Transverse colon (tissue), 4 donors: ENCODE measurements at regions not wholly inside any gene's neighbourhood (a gene's known extent, or its start where the extent isn't known, plus 50 kb on each side); places are given as distances from the start of the nearest gene placed in this dataset.

Source experiments
- DNase-seq: peaks from one replicate; pipeline ENCODE4 v3.0.0-alpha.2; 2019
- H3K27ac ChIP-seq, 4 donors: fragments of 200-600 bp; sonication (generic); 2 replicates each; pipeline ENCODE4 v1.5.1; 2016 to 2018; ENCODE audit warnings: inconsistent platforms in 4 of 4
- H3K27me3 ChIP-seq: fragments of 200-600 bp; sonication (generic); 2 replicates; pipeline ENCODE4 v1.5.1; 2017; ENCODE audit warnings: inconsistent platforms
- H3K36me3 ChIP-seq, 4 donors: fragments of 200-600 bp; sonication (generic); 2 replicates each; pipeline ENCODE4 v1.5.1; 2017 to 2019; ENCODE audit warnings: inconsistent platforms in 4 of 4
- H3K4me1 ChIP-seq, 4 donors: fragments of 200-600 bp; sonication (generic); 2 replicates each; pipeline ENCODE4 v1.5.1; 2017 to 2020; ENCODE audit warnings: inconsistent platforms in 4 of 4
- H3K4me3 ChIP-seq, 4 donors: fragments of 200-600 bp; sonication (generic); 1 replicate in 1 of 4; 2 replicates in 3 of 4; pipeline versions ENCODE4 v1.5.1 to v1.6.1; 2017 to 2019; ENCODE audit warnings: inconsistent platforms in 4 of 4
- H3K9me3 ChIP-seq, 2 donors: fragments of 200-600 bp; sonication (generic); 2 replicates each; pipeline ENCODE4 v1.5.1; 2017 to 2019; ENCODE audit warnings: inconsistent platforms in 2 of 2
- CTCF ChIP-seq, 5 experiments: fragments of 200-600 bp in 3 of 5; fragments of 450-650 bp in 2 of 5; sonication (generic) in 3 of 5; IDR thresholded peaks; 1 replicate in 2 of 5; 2 replicates in 3 of 5; pipeline ENCODE4 v1.5.1; 2016 to 2017; ENCODE audit warnings: antibody characterized with exemption in 5 of 5, inconsistent platforms in 3 of 5, mild to moderate bottlenecking in 2 of 5, moderate library complexity in 1 of 5
- EP300 ChIP-seq: sonication (generic); formaldehyde crosslinking; IDR thresholded peaks from one replicate; pipeline ENCODE4 v1.6.1; 2017; ENCODE audit warnings: antibody characterized with exemption, low read depth
- POLR2A ChIP-seq: fragments of 450-650 bp; IDR thresholded peaks from one replicate; pipeline ENCODE4 v1.6.1; 2016; ENCODE audit warnings: antibody characterized with exemption, mild to moderate bottlenecking, moderate library complexity
- POLR2AphosphoS5 ChIP-seq, 3 donors: sonication (generic); formaldehyde crosslinking; IDR thresholded peaks; one replicate each; pipeline ENCODE4 v1.6.1; 2016; ENCODE audit warnings: antibody characterized with exemption in 3 of 3
- WGBS, 2 donors: methylation state at CpG; one replicate each; pipeline ENCODE4 v1.1.5; 2018; ENCODE audit warnings: low coverage in 1 of 2; 5-methylcytosine and 5-hydroxymethylcytosine counted together
- in situ Hi-C, 4 donors: fragments of 200-750 bp; cut with MboI; loops; one replicate each; pipeline versions ENCODE4 v1.15.0 to v1.15.1; 2017; ENCODE audit warnings: low sequenced_read_pairs in 3 of 4, low pct_ligation_motif_present in 1 of 4, low pct_unique_long_range_greater_than_20kb in 1 of 4
- intact Hi-C: fragments of 100-400 bp; cut with DNase I; formaldehyde crosslinking; loops from one replicate; pipeline ENCODE4 v1.15.1; 2023; ENCODE audit warnings: low total_unique reads

- Histone ChIP-seq H3K27me3 (no peaks in the 10 kb centered on the region), H3K9me3 (no peaks in the 10 kb centered on the region), H3K27ac (no peak overlapping the region), H3K36me3 (no peaks in the 10 kb centered on the region), H3K4me3 (no peak overlapping the region), H3K4me1 (no peaks in the 10 kb centered on the region)
- no peak for TF ChIP-seq EP300
- TF ChIP-seq POLR2A = no peak
- no peak for TF ChIP-seq POLR2AphosphoS5 (IDR thresholded peaks at IDR 0.05)
- TF ChIP-seq CTCF (IDR thresholded peaks at IDR 0.05) = no peak
- intact Hi-C loops = no loop called here
- in situ Hi-C loops = no loop called here
- DNase-seq = no peak
Observed at GRCh38 chr6:93584300-93584699, 164.9 kb upstream of the EPHA7 start.

GRCh38 chr6:93581371-93581770 is 162.0 kb upstream of the EPHA7 start:
- Histone ChIP-seq H3K4me1 (no peaks in the 10 kb centered on the region), H3K27me3 (no peaks in the 10 kb centered on the region), H3K27ac (no peak overlapping the region), H3K36me3 (no peaks in the 10 kb centered on the region), H3K4me3 (no peak overlapping the region), H3K9me3 (no peaks in the 10 kb centered on the region)
- no peak for DNase-seq
- WGBS, 2 donors = 71 to 91% methylated on average over 4 of the region's 4 CpGs
- in situ Hi-C loops = no loop called here
- TF ChIP-seq CTCF (IDR thresholded peaks at IDR 0.05) = no peak
- TF ChIP-seq POLR2AphosphoS5 (IDR thresholded peaks at IDR 0.05) = no peak
- no peak for TF ChIP-seq POLR2A
- TF ChIP-seq EP300 = no peak
- intact Hi-C loops = no loop called here

- no peak overlapping the region for H3K27ac ChIP-seq
- H3K9me3 ChIP-seq = no peaks in the 10 kb centered on the region
- WGBS, 2 donors = 39 to 40% methylated on average over 2 of the region's 2 CpGs
- H3K4me1 ChIP-seq = no peaks in the 10 kb centered on the region
- no peaks in the 10 kb centered on the region for H3K36me3 ChIP-seq
- TF ChIP-seq EP300 (no peak), POLR2AphosphoS5 (IDR thresholded peaks at IDR 0.05) (no peak), CTCF (IDR thresholded peaks at IDR 0.05) (no peak), POLR2A (no peak)
- intact Hi-C loops = no loop called here
- no peak overlapping the region for H3K4me3 ChIP-seq
- H3K27me3 ChIP-seq = no peaks in the 10 kb centered on the region
- in situ Hi-C loops = no loop called here
- no peak for DNase-seq
Observed at GRCh38 chr6:93580446-93580845, 161.1 kb upstream of the EPHA7 start.

GRCh38 chr6:93575495-93576267 is 156.3 kb upstream of the EPHA7 start:
- no peaks in the 10 kb centered on the region for H3K27me3 ChIP-seq
- no peaks in the 10 kb centered on the region for H3K9me3 ChIP-seq
- no peak for TF ChIP-seq EP300
- TF ChIP-seq POLR2A = no peak
- TF ChIP-seq POLR2AphosphoS5 (IDR thresholded peaks at IDR 0.05) = no peak
- H3K27ac ChIP-seq = no peak overlapping the region
- H3K36me3 ChIP-seq = no peaks in the 10 kb centered on the region
- 52 to 60% methylated on average over 3 of the region's 3 CpGs for WGBS, 2 donors
- no peak for DNase-seq
- no peaks in the 10 kb centered on the region for H3K4me1 ChIP-seq
- intact Hi-C loops = no loop called here
- H3K4me3 ChIP-seq = no peak overlapping the region
- in situ Hi-C loops = no loop called here

- no peaks in the 10 kb centered on the region for H3K9me3 ChIP-seq
- WGBS, 2 donors = 67 to 80% methylated on average over 1 to 2 of the region's 2 CpGs
- in situ Hi-C loops = no loop called here
- TF ChIP-seq CTCF (IDR thresholded peaks at IDR 0.05) (no peak), POLR2A (no peak), POLR2AphosphoS5 (IDR thresholded peaks at IDR 0.05) (no peak), EP300 (no peak)
- H3K36me3 ChIP-seq = no peaks in the 10 kb centered on the region
- no peak overlapping the region for H3K4me3 ChIP-seq
- H3K4me1 ChIP-seq = no peaks in the 10 kb centered on the region
- no peaks in the 10 kb centered on the region for H3K27me3 ChIP-seq
- no peak for DNase-seq
- H3K27ac ChIP-seq = no peak overlapping the region
- intact Hi-C loops = no loop called here
Observed at GRCh38 chr6:93574299-93574698, 154.9 kb upstream of the EPHA7 start.
